ENCODE measurements at regions not wholly inside any gene's neighbourhood (a gene's known extent, or its start where the extent isn't known, plus 50 kb on each side); places are given as distances from the start of the nearest gene placed in this dataset.

- Histone ChIP-seq H2BK5ac (ENCODE audit: low read depth, low read length) (0 out of 2 replicates have a peak overlapping the region, but pooled peaks have one; percentile 13), H4K8ac (ENCODE audit: extremely low read depth, insufficient read depth, low read length) (no peak overlapping the region), H3K23ac (ENCODE audit: insufficient read length) (peak overlapping the region; percentile 6), H4K5ac (ENCODE audit: insufficient read length, low read depth, low read length) (no peak overlapping the region), H3K79me1 (ENCODE audit: low read depth, low read length) (no peaks in the 10 kb centered on the region), H3K4me1 (replicated peaks in 1 of 4; ENCODE audit: control insufficient read depth in 3 of 4, insufficient read depth in 4 of 4, low read length in 3 of 4) (peaks cover 0 to 8% (median 3%) of the 10 kb centered on the region in 4 experiments; a peak in 4 of 7 replicates), H3K9me3 (ENCODE audit: insufficient read depth in 2 of 2, low read depth in 1 of 2, low read length in 1 of 2) (no peaks in the 10 kb centered on the region), H4K20me1 (replicated peaks in 1 of 2; ENCODE audit: control insufficient read depth in 1 of 2, insufficient read depth in 2 of 2, low read length in 2 of 2) (no peaks in the 10 kb centered on the region), H3K36me3 (ENCODE audit: control insufficient read depth in 2 of 4, insufficient read depth in 4 of 4, low read length in 3 of 4) (no peaks in the 10 kb centered on the region), H3K14ac (ENCODE audit: insufficient read length) (no peak overlapping the region), H3K18ac (ENCODE audit: extremely low read depth, low read length) (peak overlapping the region; percentile 54; the same call in 1 of the 2 replicates), H2BK120ac (replicated peaks; ENCODE audit: low read depth, low read length) (peak overlapping the region; percentile 44), H3K23me2 (ENCODE audit: low read depth, low read length) (no peaks in the 10 kb centered on the region), H3K27me3 (replicated peaks in 1 of 4; ENCODE audit: control insufficient read depth in 3 of 4, extremely low read depth in 1 of 4, insufficient read depth in 3 of 4, low read length in 3 of 4) (no peaks in the 10 kb centered on the region), H2AK5ac (ENCODE audit: low read depth, low read length) (peak overlapping the region; percentile 46; the same call in 1 of the 2 replicates), H3K56ac (replicated peaks; ENCODE audit: insufficient read length, low read depth, low read length) (no peak overlapping the region), H3K79me2 (ENCODE audit: control insufficient read depth in 1 of 2, insufficient read depth in 2 of 2, low read length in 2 of 2) (no peaks in the 10 kb centered on the region), H2BK12ac (ENCODE audit: low read depth, low read length) (peak overlapping the region; percentile 13; the same call in 1 of the 2 replicates), H3K9ac (replicated peaks in 1 of 4; ENCODE audit: extremely low read depth in 1 of 4, low read depth in 3 of 4, low read length in 3 of 4) (no peak overlapping the region), H3K27ac (ENCODE audit: low read depth, low read length) (no peak overlapping the region), H2AFZ (ENCODE audit: low read length) (no peak overlapping the region), H2BK15ac (ENCODE audit: low read length) (peak overlapping the region; percentile 12; the same call in 1 of the 2 replicates), H4K91ac (replicated peaks; ENCODE audit: insufficient read length, low read length) (peak overlapping the region; percentile 4), H3K4me2 (ENCODE audit: insufficient read depth in 1 of 2, low read depth in 2 of 2, low read length in 2 of 2) (no peak overlapping the region), H2BK20ac (ENCODE audit: low read length) (no peak overlapping the region; the same call in 1 of the 2 replicates), H3K4ac (replicated peaks; ENCODE audit: insufficient read length, low read depth, low read length) (peak overlapping the region; percentile 39), H3K4me3 (ENCODE audit: extremely low read depth in 1 of 4, insufficient read depth in 2 of 4, low read depth in 3 of 4, low read length in 4 of 4) (no peak overlapping the region)
- 86% methylated on average over 10 of the region's 10 CpGs; no CpG with 5 or more reads in 1 of the 2 experiments for WGBS, 2 experiments (ENCODE audit: extremely low coverage in 1 of 2, insufficient coverage in 1 of 2, insufficient read length in 1 of 2, insufficient replicate concordance in 2 of 2, low coverage in 1 of 2, low lambda C conversion rate in 2 of 2, missing lambda C conversion rate in 1 of 2)
- POLR2A ChIA-PET (ENCODE audit: partially characterized antibody): interaction anchor here (1.3 kb wide), 1 partner anchor 38 kb away, joined by 3 read pairs; no protein-coding TSS in a partner anchor
- DNase-seq (ENCODE audit: low read depth in 1 of 2, low spot score in 2 of 2): no peak
- CTCF ChIA-PET (ENCODE audit: partially characterized antibody): interaction anchor here (0.6 to 1.0 kb wide), 3 partner anchors 16 to 641 kb away, joined by 3 to 4 read pairs (median 4); no protein-coding TSS in a partner anchor
- FAIRE-seq: no peak
- TF ChIP-seq CHD2 (IDR thresholded peaks at IDR 0.05; ENCODE audit: low read length): no peak
- no peak for TF ChIP-seq TEAD4 (IDR thresholded peaks at IDR 0.05; ENCODE audit: low read depth, low read length)
- no peak for TF ChIP-seq SP4 (IDR thresholded peaks at IDR 0.05; ENCODE audit: low read length)
- TF ChIP-seq GABPA (IDR thresholded peaks at IDR 0.05; ENCODE audit: borderline replicate concordance, insufficient read depth, low read length): no peak
- no peak for TF ChIP-seq POU5F1 (IDR thresholded peaks at IDR 0.05; ENCODE audit: low read depth, low read length)
- TF ChIP-seq JUN (IDR thresholded peaks at IDR 0.05; ENCODE audit: low read depth, low read length): no peak
- TF ChIP-seq CREB1 (IDR thresholded peaks at IDR 0.05): no peak
- no peak for TF ChIP-seq CEBPB (IDR thresholded peaks at IDR 0.05; ENCODE audit: low read depth, low read length)
- no peak for TF ChIP-seq NRF1 (IDR thresholded peaks at IDR 0.05; ENCODE audit: low read depth, low read length)
- TF ChIP-seq SP1 (IDR thresholded peaks at IDR 0.05; ENCODE audit: low read depth, low read length): no peak
- no peak for TF ChIP-seq SUZ12 (IDR thresholded peaks at IDR 0.05; ENCODE audit: low read length)
- TF ChIP-seq KDM1A (IDR thresholded peaks at IDR 0.05; ENCODE audit: borderline replicate concordance, low read length): no peak
- TF ChIP-seq GTF2F1 (IDR thresholded peaks at IDR 0.05; ENCODE audit: borderline replicate concordance, low read depth, low read length): no peak
- no peak for TF ChIP-seq FOSL1 (IDR thresholded peaks at IDR 0.05; ENCODE audit: insufficient read depth, low read depth, low read length)
Observed at GRCh38 chr17:31597646-31598398, 206.3 kb downstream of the RAB11FIP4 start.

Data from H1 (cell line).